SK-N-SH (cell line): ENCODE measurements at regions not wholly inside any gene's neighbourhood (a gene's known extent, or its start where the extent isn't known, plus 50 kb on each side); places are given as distances from the start of the nearest gene placed in this dataset.

Source experiments
- EP300 ChIP-seq, 2 experiments: IDR thresholded peaks; 2 replicates each; pipeline versions ENCODE4 v1.4.0 to v1.6.1; 2012; ENCODE audit warnings: borderline replicate concordance in 1 of 2, low read depth in 1 of 2, low read length in 1 of 2
- EZH2phosphoT487 ChIP-seq: fragments of 200-600 bp; sonication (generic); IDR thresholded peaks from 2 replicates; pipeline ENCODE4 v1.6.1; 2017; ENCODE audit warnings: low read depth, mixed run types, mild to moderate bottlenecking, antibody characterized with exemption, moderate library complexity, borderline replicate concordance
- NRF1 ChIP-seq: IDR thresholded peaks from 2 replicates; pipeline ENCODE4 v1.6.1; 2012; ENCODE audit warnings: low read depth, mild to moderate bottlenecking, low read length
- RAD21 ChIP-seq: IDR thresholded peaks from 2 replicates; pipeline ENCODE4 v1.6.1; 2012; ENCODE audit warnings: mild to moderate bottlenecking, low read length
- RFX5 ChIP-seq: IDR thresholded peaks from 2 replicates; pipeline ENCODE4 v1.6.1; 2012; ENCODE audit warnings: mild to moderate bottlenecking, improper control_type of control experiment, low read length
- SIN3A ChIP-seq: IDR thresholded peaks from 2 replicates; pipeline ENCODE4 v1.6.1; 2012; ENCODE audit warnings: low read depth, mild to moderate bottlenecking, low read length, moderate library complexity, borderline replicate concordance
- USF2 ChIP-seq: fragments of 150-350 bp; IDR thresholded peaks from 2 replicates; pipeline ENCODE4 v1.6.1; 2017; ENCODE audit warnings: antibody characterized with exemption, low read length, low read depth, borderline replicate concordance
- YY1 ChIP-seq: IDR thresholded peaks from 2 replicates; pipeline ENCODE4 v1.4.0; 2012; ENCODE audit warnings: low read depth, mild to moderate bottlenecking
- TF ChIP-seq, protein P1 (sequence below): fragments of 200-600 bp; sonication (generic); IDR thresholded peaks from 2 replicates; pipeline ENCODE4 v1.6.1; 2017; ENCODE audit warnings: antibody characterized with exemption, mild to moderate bottlenecking, moderate library complexity
- TF ChIP-seq, protein P2 (sequence below): IDR thresholded peaks from 2 replicates; pipeline ENCODE4 v1.4.0; 2012; ENCODE audit warnings: low read depth, borderline replicate concordance
- TF ChIP-seq, protein P3 (sequence below): IDR thresholded peaks from 2 replicates; pipeline ENCODE4 v1.6.1; 2012; ENCODE audit warnings: mild to moderate bottlenecking, low read depth, low read length, moderate library complexity

- TF ChIP-seq EZH2phosphoT487, result no peak
- no peak for TF ChIP-seq RFX5
- TF ChIP-seq, protein P1, sequence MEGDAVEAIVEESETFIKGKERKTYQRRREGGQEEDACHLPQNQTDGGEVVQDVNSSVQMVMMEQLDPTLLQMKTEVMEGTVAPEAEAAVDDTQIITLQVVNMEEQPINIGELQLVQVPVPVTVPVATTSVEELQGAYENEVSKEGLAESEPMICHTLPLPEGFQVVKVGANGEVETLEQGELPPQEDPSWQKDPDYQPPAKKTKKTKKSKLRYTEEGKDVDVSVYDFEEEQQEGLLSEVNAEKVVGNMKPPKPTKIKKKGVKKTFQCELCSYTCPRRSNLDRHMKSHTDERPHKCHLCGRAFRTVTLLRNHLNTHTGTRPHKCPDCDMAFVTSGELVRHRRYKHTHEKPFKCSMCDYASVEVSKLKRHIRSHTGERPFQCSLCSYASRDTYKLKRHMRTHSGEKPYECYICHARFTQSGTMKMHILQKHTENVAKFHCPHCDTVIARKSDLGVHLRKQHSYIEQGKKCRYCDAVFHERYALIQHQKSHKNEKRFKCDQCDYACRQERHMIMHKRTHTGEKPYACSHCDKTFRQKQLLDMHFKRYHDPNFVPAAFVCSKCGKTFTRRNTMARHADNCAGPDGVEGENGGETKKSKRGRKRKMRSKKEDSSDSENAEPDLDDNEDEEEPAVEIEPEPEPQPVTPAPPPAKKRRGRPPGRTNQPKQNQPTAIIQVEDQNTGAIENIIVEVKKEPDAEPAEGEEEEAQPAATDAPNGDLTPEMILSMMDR, result no peak
- TF ChIP-seq, protein P2, sequence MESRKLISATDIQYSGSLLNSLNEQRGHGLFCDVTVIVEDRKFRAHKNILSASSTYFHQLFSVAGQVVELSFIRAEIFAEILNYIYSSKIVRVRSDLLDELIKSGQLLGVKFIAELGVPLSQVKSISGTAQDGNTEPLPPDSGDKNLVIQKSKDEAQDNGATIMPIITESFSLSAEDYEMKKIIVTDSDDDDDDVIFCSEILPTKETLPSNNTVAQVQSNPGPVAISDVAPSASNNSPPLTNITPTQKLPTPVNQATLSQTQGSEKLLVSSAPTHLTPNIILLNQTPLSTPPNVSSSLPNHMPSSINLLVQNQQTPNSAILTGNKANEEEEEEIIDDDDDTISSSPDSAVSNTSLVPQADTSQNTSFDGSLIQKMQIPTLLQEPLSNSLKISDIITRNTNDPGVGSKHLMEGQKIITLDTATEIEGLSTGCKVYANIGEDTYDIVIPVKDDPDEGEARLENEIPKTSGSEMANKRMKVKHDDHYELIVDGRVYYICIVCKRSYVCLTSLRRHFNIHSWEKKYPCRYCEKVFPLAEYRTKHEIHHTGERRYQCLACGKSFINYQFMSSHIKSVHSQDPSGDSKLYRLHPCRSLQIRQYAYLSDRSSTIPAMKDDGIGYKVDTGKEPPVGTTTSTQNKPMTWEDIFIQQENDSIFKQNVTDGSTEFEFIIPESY, result no peak
- no peak for TF ChIP-seq SIN3A
- TF ChIP-seq EP300 (IDR thresholded peaks at IDR 0.05; ENCODE audit: borderline replicate concordance in 1 of 2, low read depth in 1 of 2, low read length in 1 of 2), result no peak
- no peak for TF ChIP-seq YY1
- TF ChIP-seq, protein P3, sequence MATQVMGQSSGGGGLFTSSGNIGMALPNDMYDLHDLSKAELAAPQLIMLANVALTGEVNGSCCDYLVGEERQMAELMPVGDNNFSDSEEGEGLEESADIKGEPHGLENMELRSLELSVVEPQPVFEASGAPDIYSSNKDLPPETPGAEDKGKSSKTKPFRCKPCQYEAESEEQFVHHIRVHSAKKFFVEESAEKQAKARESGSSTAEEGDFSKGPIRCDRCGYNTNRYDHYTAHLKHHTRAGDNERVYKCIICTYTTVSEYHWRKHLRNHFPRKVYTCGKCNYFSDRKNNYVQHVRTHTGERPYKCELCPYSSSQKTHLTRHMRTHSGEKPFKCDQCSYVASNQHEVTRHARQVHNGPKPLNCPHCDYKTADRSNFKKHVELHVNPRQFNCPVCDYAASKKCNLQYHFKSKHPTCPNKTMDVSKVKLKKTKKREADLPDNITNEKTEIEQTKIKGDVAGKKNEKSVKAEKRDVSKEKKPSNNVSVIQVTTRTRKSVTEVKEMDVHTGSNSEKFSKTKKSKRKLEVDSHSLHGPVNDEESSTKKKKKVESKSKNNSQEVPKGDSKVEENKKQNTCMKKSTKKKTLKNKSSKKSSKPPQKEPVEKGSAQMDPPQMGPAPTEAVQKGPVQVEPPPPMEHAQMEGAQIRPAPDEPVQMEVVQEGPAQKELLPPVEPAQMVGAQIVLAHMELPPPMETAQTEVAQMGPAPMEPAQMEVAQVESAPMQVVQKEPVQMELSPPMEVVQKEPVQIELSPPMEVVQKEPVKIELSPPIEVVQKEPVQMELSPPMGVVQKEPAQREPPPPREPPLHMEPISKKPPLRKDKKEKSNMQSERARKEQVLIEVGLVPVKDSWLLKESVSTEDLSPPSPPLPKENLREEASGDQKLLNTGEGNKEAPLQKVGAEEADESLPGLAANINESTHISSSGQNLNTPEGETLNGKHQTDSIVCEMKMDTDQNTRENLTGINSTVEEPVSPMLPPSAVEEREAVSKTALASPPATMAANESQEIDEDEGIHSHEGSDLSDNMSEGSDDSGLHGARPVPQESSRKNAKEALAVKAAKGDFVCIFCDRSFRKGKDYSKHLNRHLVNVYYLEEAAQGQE, result no peak
- no peak for TF ChIP-seq USF2
- no peak for TF ChIP-seq RAD21
- TF ChIP-seq NRF1, result no peak
Observed at GRCh38 chr4:30959781-30960485, 239.8 kb downstream of the PCDH7 start.
